Uterus (tissue), 2 donors: ENCODE measurements at regions not wholly inside any gene's neighbourhood (a gene's known extent, or its start where the extent isn't known, plus 50 kb on each side); places are given as distances from the start of the nearest gene placed in this dataset.
"Not testable (repeated sequence)": the region's sequence is repeated elsewhere in the genome, so short reads cannot be mapped to it uniquely, and the experiment has no call there.

Source experiments
- CTCF ChIP-seq, 4 experiments: fragments of 200-600 bp in 2 of 4; fragments of 450-650 bp in 2 of 4; sonication (generic) in 2 of 4; IDR thresholded peaks; one replicate each; pipeline ENCODE4 v1.5.1; 2016 to 2019; ENCODE audit warnings: antibody characterized with exemption in 4 of 4, mild to moderate bottlenecking in 2 of 4, moderate library complexity in 1 of 4
- POLR2A ChIP-seq, 2 donors: fragments of 450-650 bp; IDR thresholded peaks; one replicate each; pipeline ENCODE4 v1.6.1; 2016; ENCODE audit warnings: antibody characterized with exemption in 2 of 2, mild to moderate bottlenecking in 1 of 2, moderate library complexity in 1 of 2

- TF ChIP-seq CTCF, POLR2A (IDR thresholded peaks at IDR 0.05): not testable (repeated sequence)
These were observed 170.5 kb downstream of the TRIM43 start for GRCh38 chr2:95762023-95763021.
